GM12872 (cell line): ENCODE measurements at regions not wholly inside any gene's neighbourhood (a gene's known extent, or its start where the extent isn't known, plus 50 kb on each side); places are given as distances from the start of the nearest gene placed in this dataset.

Experiments used
- TF ChIP-seq, protein P1 (sequence below): IDR thresholded peaks from 3 replicates; pipeline ENCODE4 v1.5.1; 2011; ENCODE audit warnings: low read depth, mild to moderate bottlenecking, low read length, moderate library complexity; ENCODE audit not compliant: insufficient read depth

DNA sequence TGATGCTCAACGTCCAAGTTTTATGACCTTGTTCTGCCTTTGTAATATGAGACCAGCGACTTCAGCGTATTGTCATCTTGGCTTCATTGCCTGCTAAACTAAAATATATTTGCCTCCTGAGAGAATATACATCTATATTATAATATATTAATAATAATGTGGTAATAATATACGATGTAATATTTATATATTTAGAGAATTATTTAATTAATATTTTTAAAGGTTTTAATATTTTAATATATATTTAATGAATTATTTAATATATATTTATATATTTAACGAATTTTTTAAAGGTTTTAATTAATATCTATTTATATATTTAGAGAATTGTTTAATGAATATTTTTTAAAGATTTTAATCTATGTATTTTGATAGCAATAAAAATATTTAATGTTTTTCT is 700.7 kb downstream of the TAF11L14 start:
- TF ChIP-seq, protein P1, sequence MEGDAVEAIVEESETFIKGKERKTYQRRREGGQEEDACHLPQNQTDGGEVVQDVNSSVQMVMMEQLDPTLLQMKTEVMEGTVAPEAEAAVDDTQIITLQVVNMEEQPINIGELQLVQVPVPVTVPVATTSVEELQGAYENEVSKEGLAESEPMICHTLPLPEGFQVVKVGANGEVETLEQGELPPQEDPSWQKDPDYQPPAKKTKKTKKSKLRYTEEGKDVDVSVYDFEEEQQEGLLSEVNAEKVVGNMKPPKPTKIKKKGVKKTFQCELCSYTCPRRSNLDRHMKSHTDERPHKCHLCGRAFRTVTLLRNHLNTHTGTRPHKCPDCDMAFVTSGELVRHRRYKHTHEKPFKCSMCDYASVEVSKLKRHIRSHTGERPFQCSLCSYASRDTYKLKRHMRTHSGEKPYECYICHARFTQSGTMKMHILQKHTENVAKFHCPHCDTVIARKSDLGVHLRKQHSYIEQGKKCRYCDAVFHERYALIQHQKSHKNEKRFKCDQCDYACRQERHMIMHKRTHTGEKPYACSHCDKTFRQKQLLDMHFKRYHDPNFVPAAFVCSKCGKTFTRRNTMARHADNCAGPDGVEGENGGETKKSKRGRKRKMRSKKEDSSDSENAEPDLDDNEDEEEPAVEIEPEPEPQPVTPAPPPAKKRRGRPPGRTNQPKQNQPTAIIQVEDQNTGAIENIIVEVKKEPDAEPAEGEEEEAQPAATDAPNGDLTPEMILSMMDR, result no peak

DNA sequence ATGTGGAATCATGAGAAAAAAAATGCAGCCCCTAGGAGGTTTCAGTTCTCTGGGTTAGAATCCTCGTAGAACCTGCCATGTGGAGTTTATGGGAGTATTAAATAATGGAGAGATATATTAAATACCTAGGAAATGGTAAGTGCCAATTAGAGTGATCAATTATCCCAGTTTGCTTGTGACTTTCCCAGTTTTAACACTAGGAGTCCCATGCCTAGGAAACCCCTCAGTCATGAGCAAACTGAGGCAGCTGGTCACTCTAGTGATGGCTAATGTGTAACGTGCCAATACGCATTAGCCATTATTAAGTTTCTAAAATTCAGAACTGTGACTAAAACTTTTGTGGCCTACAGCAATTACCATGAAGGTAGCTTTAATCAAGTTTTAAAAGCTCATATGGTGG is 720.6 kb downstream of the TAF11L14 start:
- TF ChIP-seq, protein P1, result no peak

DNA sequence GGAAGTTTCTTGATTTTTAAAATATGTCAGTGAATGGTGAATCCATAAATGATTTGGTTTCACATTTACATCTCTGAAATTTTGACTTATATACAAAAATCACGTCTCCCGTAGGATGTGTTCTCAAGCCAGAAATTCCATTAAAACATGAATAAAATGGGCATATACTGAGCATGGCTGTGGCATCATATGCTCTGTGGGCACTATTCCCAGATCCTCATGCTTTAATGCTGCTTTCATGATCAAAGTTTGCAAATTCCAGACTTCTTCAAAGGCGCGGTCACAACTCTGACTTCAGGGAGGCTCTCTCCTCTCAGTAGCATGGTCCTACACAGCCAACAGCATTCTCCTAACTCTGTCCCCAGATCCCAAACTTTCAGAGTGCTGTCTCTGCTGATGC is 723.2 kb downstream of the TAF11L14 start:
- TF ChIP-seq, protein P1, result no peak

- TF ChIP-seq, protein P1, result no peak
These were observed 732.0 kb downstream of the TAF11L14 start for GRCh38 chr5:18366234-18366633.

DNA sequence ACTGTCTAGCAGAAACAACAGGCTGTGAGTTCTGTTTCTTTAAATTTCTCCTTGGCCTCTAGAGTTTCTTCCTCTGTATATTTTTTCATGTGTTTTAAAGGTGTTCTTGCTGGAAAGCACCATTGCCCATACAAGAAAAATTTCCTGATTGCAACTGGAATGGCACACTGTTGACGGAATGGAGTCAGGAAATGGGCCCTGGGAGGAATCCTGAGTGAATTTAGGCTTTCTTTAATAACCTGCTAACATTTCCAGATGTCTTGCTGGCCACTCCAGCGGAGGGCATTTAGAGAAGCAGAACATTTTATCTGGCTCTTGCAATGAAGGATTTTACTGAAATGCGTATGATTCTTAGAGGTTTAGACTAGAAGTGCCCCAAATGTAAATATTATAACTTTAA is 736.3 kb downstream of the TAF11L14 start:
- TF ChIP-seq, protein P1, result no peak

GRCh38 chr5:18375641-18376040 is 741.4 kb downstream of the TAF11L14 start:
- TF ChIP-seq, protein P1, result no peak

DNA sequence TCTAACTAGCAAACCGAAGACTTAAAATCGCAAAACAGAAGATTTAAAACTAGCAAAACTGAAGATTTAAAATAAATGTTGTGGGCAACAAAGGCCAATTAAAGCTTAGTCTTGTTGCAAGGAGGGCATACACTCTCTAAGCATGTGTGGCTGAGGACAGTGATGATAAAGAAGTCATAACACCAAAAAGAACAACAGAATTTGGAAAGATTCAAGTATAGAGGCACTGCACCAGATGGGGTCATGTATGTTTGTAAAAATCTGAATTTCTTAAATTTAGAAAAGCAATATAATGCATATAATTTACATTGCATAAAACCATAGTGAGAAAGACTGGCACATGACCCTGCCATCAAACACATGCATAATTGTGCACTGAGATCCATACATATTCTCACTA is 743.8 kb downstream of the TAF11L14 start:
- TF ChIP-seq, protein P1, result no peak

GRCh38 chr5:18379189-18379588 is 744.9 kb downstream of the TAF11L14 start:
- TF ChIP-seq, protein P1, result no peak
